Ishikawa (cell line): ENCODE measurements at regions not wholly inside any gene's neighbourhood (a gene's known extent, or its start where the extent isn't known, plus 50 kb on each side); places are given as distances from the start of the nearest gene placed in this dataset.

Experiments used
- CEBPB ChIP-seq: IDR thresholded peaks from 2 replicates; pipeline ENCODE4 v1.6.1; 2012
- CREB1 ChIP-seq: IDR thresholded peaks from 2 replicates; pipeline ENCODE4 v1.6.1; 2012; ENCODE audit warnings: low read depth
- EGR1 ChIP-seq: IDR thresholded peaks from 2 replicates; pipeline ENCODE4 v1.6.1; 2012
- EP300 ChIP-seq: IDR thresholded peaks from 2 replicates; pipeline ENCODE4 v1.6.1; 2012; ENCODE audit warnings: borderline replicate concordance
- FOXM1 ChIP-seq: IDR thresholded peaks from 2 replicates; pipeline ENCODE4 v1.6.1; 2012; ENCODE audit warnings: low read depth, borderline replicate concordance
- NFIC ChIP-seq: IDR thresholded peaks from 2 replicates; pipeline ENCODE4 v1.6.1; 2012
- RAD21 ChIP-seq: IDR thresholded peaks from 2 replicates; pipeline ENCODE4 v1.6.1; 2012; ENCODE audit warnings: low read depth
- TAF1 ChIP-seq: IDR thresholded peaks from 2 replicates; pipeline ENCODE4 v1.6.1; 2012; ENCODE audit warnings: low read depth, mild to moderate bottlenecking
- TCF12 ChIP-seq: IDR thresholded peaks from 2 replicates; pipeline ENCODE4 v1.6.1; 2012; ENCODE audit warnings: low read depth
- TEAD4 ChIP-seq: IDR thresholded peaks from 2 replicates; pipeline ENCODE4 v1.6.1; 2012
- USF1 ChIP-seq: IDR thresholded peaks from 2 replicates; pipeline ENCODE4 v1.6.1; 2012
- YY1 ChIP-seq: IDR thresholded peaks from 2 replicates; pipeline ENCODE4 v1.6.1; 2012; ENCODE audit warnings: low read depth
- ZBTB7A ChIP-seq: IDR thresholded peaks from 2 replicates; pipeline ENCODE4 v1.6.1; 2012; ENCODE audit warnings: low read depth
- TF ChIP-seq, protein P1 (sequence below): IDR thresholded peaks from 2 replicates; pipeline ENCODE4 v1.6.1; 2012; ENCODE audit warnings: low read depth, mild to moderate bottlenecking
- TF ChIP-seq, protein P2 (sequence below): IDR thresholded peaks from 2 replicates; pipeline ENCODE4 v1.6.1; 2012

GRCh38 chr2:225867071-225867470, 467.6 kb downstream of the NYAP2 start:
- TF ChIP-seq FOXM1: no peak

GRCh38 chr2:225865468-225865867, 466.0 kb downstream of the NYAP2 start:
- no peak for TF ChIP-seq NFIC
- no peak for TF ChIP-seq ZBTB7A
- no peak for TF ChIP-seq EGR1

DNA sequence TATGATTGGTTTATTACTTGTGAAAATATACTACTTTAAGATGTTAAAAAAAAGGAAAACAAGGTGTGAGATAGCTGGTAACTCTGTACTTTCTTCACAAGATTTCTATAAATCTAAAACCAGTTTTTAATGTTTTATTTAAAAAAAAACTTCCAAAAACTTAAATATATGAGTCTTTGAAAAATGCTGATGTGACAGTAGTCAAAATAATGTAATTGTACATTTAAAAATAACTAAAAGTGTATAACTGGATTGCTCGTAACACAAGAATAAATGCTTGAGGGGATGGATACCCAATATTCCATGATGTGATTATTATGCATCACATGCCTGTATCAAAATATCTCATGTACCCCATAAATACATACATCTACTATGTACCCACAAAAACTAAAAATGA, 464.9 kb downstream of the NYAP2 start:
- no peak for TF ChIP-seq YY1
- TF ChIP-seq, protein P1, sequence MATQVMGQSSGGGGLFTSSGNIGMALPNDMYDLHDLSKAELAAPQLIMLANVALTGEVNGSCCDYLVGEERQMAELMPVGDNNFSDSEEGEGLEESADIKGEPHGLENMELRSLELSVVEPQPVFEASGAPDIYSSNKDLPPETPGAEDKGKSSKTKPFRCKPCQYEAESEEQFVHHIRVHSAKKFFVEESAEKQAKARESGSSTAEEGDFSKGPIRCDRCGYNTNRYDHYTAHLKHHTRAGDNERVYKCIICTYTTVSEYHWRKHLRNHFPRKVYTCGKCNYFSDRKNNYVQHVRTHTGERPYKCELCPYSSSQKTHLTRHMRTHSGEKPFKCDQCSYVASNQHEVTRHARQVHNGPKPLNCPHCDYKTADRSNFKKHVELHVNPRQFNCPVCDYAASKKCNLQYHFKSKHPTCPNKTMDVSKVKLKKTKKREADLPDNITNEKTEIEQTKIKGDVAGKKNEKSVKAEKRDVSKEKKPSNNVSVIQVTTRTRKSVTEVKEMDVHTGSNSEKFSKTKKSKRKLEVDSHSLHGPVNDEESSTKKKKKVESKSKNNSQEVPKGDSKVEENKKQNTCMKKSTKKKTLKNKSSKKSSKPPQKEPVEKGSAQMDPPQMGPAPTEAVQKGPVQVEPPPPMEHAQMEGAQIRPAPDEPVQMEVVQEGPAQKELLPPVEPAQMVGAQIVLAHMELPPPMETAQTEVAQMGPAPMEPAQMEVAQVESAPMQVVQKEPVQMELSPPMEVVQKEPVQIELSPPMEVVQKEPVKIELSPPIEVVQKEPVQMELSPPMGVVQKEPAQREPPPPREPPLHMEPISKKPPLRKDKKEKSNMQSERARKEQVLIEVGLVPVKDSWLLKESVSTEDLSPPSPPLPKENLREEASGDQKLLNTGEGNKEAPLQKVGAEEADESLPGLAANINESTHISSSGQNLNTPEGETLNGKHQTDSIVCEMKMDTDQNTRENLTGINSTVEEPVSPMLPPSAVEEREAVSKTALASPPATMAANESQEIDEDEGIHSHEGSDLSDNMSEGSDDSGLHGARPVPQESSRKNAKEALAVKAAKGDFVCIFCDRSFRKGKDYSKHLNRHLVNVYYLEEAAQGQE: no peak

DNA sequence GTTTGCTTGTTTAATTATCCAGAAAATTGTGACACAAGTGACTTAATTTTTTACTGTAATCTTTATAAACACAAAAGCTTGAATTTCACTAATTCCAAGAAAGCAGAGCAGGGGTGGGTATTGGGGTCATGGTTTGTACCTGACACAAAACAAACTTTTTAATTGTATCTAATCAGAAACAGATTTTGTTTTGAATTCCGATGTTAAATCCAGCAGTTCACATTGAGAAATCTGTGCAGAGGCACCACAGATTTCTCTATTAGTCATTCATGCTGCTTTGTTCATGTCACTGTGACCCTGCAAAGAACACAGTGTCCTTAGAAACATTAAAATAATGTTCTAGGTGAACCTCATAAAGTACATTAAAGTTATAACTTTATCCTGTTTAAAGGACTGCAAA, 443.4 kb downstream of the NYAP2 start:
- TF ChIP-seq TAF1 (no peak), CREB1 (no peak), EP300 (no peak), EGR1 (no peak), RAD21 (no peak), TCF12 (no peak), USF1 (no peak), FOXM1 (no peak), TEAD4 (no peak)
- TF ChIP-seq, protein P2, sequence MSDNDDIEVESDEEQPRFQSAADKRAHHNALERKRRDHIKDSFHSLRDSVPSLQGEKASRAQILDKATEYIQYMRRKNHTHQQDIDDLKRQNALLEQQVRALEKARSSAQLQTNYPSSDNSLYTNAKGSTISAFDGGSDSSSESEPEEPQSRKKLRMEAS: no peak
- TF ChIP-seq, protein P1: no peak

- TF ChIP-seq, protein P1: no peak
- TF ChIP-seq USF1: no peak
- TF ChIP-seq CEBPB: no peak
- no peak for TF ChIP-seq RAD21
- TF ChIP-seq CREB1: no peak
- no peak for TF ChIP-seq ZBTB7A
- no peak for TF ChIP-seq YY1
- no peak for TF ChIP-seq EGR1
- TF ChIP-seq TAF1: no peak
- no peak for TF ChIP-seq NFIC
- no peak for TF ChIP-seq TEAD4
Measured at GRCh38 chr2:225841314-225841713, 441.8 kb downstream of the NYAP2 start.

DNA sequence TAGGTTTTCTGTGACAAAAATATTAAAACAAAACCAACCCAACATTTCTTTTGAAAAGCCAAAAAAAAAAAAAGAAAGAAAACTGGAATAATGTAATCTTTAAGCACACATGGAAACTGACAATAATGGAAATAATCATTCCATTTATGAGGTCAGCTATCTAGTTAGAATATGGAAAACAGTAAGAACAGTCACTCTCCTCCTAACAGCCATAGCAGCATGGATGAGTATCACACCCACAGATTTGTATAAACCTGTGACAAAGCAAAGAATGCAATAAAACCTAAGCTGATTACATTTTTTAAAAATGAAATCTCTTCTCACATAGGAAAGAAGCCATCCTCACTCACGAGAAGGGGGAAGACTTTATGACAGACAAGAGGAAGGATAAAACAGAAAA, 437.8 kb downstream of the NYAP2 start:
- TF ChIP-seq, protein P2: no peak
- TF ChIP-seq TEAD4 (no peak), TCF12 (no peak), YY1 (no peak), CREB1 (no peak), RAD21 (no peak), FOXM1 (no peak), NFIC (no peak), ZBTB7A (no peak), EP300 (no peak), EGR1 (no peak), TAF1 (no peak), USF1 (no peak), CEBPB (no peak)
- TF ChIP-seq, protein P1: no peak
